GM23338 (cell line): ENCODE measurements at regions not wholly inside any gene's neighbourhood (a gene's known extent, or its start where the extent isn't known, plus 50 kb on each side); places are given as distances from the start of the nearest gene placed in this dataset.

Experiments
- ATAC-seq: fragments of 200-7000 bp; cut with Tn5 transposase; 3 replicates; pipeline ENCODE4 v1.9.1; 2020
- DNase-seq: peaks from one replicate; pipeline ENCODE4 v3.0.0-alpha.2; 2015; ENCODE audit warnings: low spot score
- H2AFZ ChIP-seq: fragments of 200-600 bp; sonication (generic); 2 replicates; pipeline ENCODE4 v1.8.0; 2016; ENCODE audit warnings: antibody characterized with exemption, mild to moderate bottlenecking, moderate library complexity
- H3F3A ChIP-seq: fragments of 200-600 bp; sonication (generic); replicated peaks from 2 replicates; pipeline ENCODE4 v1.8.0; 2017; ENCODE audit warnings: antibody characterized with exemption, mixed run types, low read depth
- H3K27ac ChIP-seq: fragments of 200-600 bp; sonication (generic); 2 replicates; pipeline ENCODE4 v1.6.1; 2016; ENCODE audit warnings: low read depth
- H3K27me3 ChIP-seq: fragments of 200-600 bp; sonication (generic); 2 replicates; pipeline ENCODE4 v1.8.0; 2016; ENCODE audit warnings: mild to moderate bottlenecking, mixed run types, moderate library complexity; ENCODE audit not compliant: insufficient read depth
- H3K36me3 ChIP-seq: fragments of 200-600 bp; sonication (generic); 2 replicates; pipeline ENCODE4 v1.8.0; 2016; ENCODE audit warnings: mild to moderate bottlenecking; ENCODE audit not compliant: insufficient read depth
- H3K4me1 ChIP-seq: fragments of 200-600 bp; sonication (generic); 2 replicates; pipeline ENCODE4 v1.8.0; 2016; ENCODE audit warnings: mild to moderate bottlenecking, moderate library complexity; ENCODE audit not compliant: insufficient read depth
- H3K4me2 ChIP-seq: fragments of 200-600 bp; sonication (generic); 2 replicates; pipeline ENCODE4 v1.7.1; 2017; ENCODE audit warnings: mixed run types
- H3K4me3 ChIP-seq: fragments of 200-600 bp; sonication (generic); 2 replicates; pipeline ENCODE4 v1.6.1; 2016; ENCODE audit warnings: mixed run types
- H3K79me2 ChIP-seq: fragments of 200-600 bp; sonication (generic); replicated peaks from 2 replicates; pipeline ENCODE4 v1.8.0; 2017; ENCODE audit warnings: mild to moderate bottlenecking; ENCODE audit not compliant: insufficient read depth
- H3K9me2 ChIP-seq: fragments of 200-600 bp; sonication (generic); 2 replicates; pipeline ENCODE4 v1.8.0; 2017; ENCODE audit not compliant: insufficient read depth
- H4K20me1 ChIP-seq: fragments of 200-600 bp; sonication (generic); replicated peaks from 2 replicates; pipeline ENCODE4 v1.8.0; 2017; ENCODE audit warnings: mild to moderate bottlenecking; ENCODE audit not compliant: insufficient read depth
- H3K27ac Mint-ChIP-seq: 2 replicates; pipeline ENCODE4 v1.8.0; 2020; ENCODE audit warnings: inconsistent platforms, mild to moderate bottlenecking, moderate library complexity, mixed read lengths
- H3K27me3 Mint-ChIP-seq: 3 replicates; pipeline ENCODE4 v1.8.0; 2022; ENCODE audit warnings: low read depth, mild to moderate bottlenecking, moderate library complexity, mixed read lengths, inconsistent platforms; ENCODE audit not compliant: insufficient read depth, poor library complexity
- H3K36me3 Mint-ChIP-seq: 3 replicates; pipeline ENCODE4 v1.8.0; 2021; ENCODE audit warnings: low read depth, mild to moderate bottlenecking, inconsistent platforms, moderate library complexity, mixed read lengths
- H3K4me1 Mint-ChIP-seq: 3 replicates; pipeline ENCODE4 v1.8.0; 2020; ENCODE audit warnings: mild to moderate bottlenecking, inconsistent platforms, mixed read lengths
- H3K4me3 Mint-ChIP-seq: 3 replicates; pipeline ENCODE4 v1.8.0; 2021; ENCODE audit warnings: moderate library complexity, mild to moderate bottlenecking, inconsistent platforms, mixed read lengths
- H3K9me3 Mint-ChIP-seq: 3 replicates; pipeline ENCODE4 v1.8.0; 2020; ENCODE audit warnings: moderate library complexity, mild to moderate bottlenecking, inconsistent platforms, mixed read lengths
- CREB1 ChIP-seq: fragments of 250-450 bp; sonication (Bioruptor Pico); IDR thresholded peaks from 2 replicates; pipeline ENCODE4 v1.5.0; 2020; ENCODE audit warnings: low read depth, mild to moderate bottlenecking, moderate library complexity
- CTCF ChIP-seq, 2 experiments: fragments of 200-600 bp in 1 of 2; sonication (generic) in 1 of 2; conservative IDR thresholded peaks; 2 replicates each; pipeline versions ENCODE4 v1.5.1 to v1.6.1; 2016 to 2017; ENCODE audit warnings: antibody characterized with exemption in 2 of 2, low read depth in 2 of 2, mild to moderate bottlenecking in 2 of 2, moderate library complexity in 1 of 2
- EZH2 ChIP-seq: fragments of 200-600 bp; sonication (generic); IDR thresholded peaks from one replicate; pipeline ENCODE4 v1.8.0; 2017; ENCODE audit warnings: antibody characterized with exemption, mild to moderate bottlenecking, low read depth; ENCODE audit not compliant: unreplicated experiment
- EZH2phosphoT487 ChIP-seq: fragments of 200-600 bp; sonication (generic); IDR thresholded peaks from one replicate; pipeline ENCODE4 v1.8.1; 2018; ENCODE audit warnings: antibody characterized with exemption; ENCODE audit not compliant: unreplicated experiment
- JUNB ChIP-seq: IDR thresholded peaks from one replicate; pipeline ENCODE4 v1.6.1; 2016; ENCODE audit warnings: antibody characterized with exemption; ENCODE audit not compliant: unreplicated experiment
- NANOG ChIP-seq: IDR thresholded peaks from 2 replicates; pipeline ENCODE4 v1.6.1; 2016; ENCODE audit warnings: antibody characterized with exemption, borderline replicate concordance
- POLR2AphosphoS5 ChIP-seq: IDR thresholded peaks from 2 replicates; pipeline ENCODE4 v1.6.1; 2016; ENCODE audit warnings: antibody characterized with exemption, low read depth
- STAT1 ChIP-seq: IDR thresholded peaks from one replicate; pipeline ENCODE4 v1.6.1; 2016; ENCODE audit warnings: antibody characterized with exemption; ENCODE audit not compliant: unreplicated experiment
- ZNF114 ChIP-seq: fragments of 250-450 bp; sonication (Bioruptor Pico); IDR thresholded peaks from 2 replicates; pipeline ENCODE4 v1.5.0; 2020; ENCODE audit warnings: mild to moderate bottlenecking, moderate library complexity
- ZNF331 ChIP-seq: fragments of 250-450 bp; sonication (Bioruptor Pico); IDR thresholded peaks from 2 replicates; pipeline ENCODE4 v1.5.0; 2020; ENCODE audit warnings: low read depth, mild to moderate bottlenecking, moderate library complexity
- TF ChIP-seq, protein P1 (sequence below): fragments of 250-450 bp; sonication (Bioruptor Pico); IDR thresholded peaks from 2 replicates; pipeline ENCODE4 v1.5.0; 2020; ENCODE audit warnings: mild to moderate bottlenecking, moderate library complexity
- TF ChIP-seq, protein P2 (sequence below): IDR thresholded peaks from one replicate; pipeline ENCODE4 v1.6.1; 2018; ENCODE audit warnings: antibody characterized with exemption; ENCODE audit not compliant: unreplicated experiment
- TF ChIP-seq, protein P3 (sequence below): IDR thresholded peaks from 2 replicates; pipeline ENCODE4 v1.6.1; 2016; ENCODE audit warnings: antibody characterized with exemption

GRCh38 chr6:41450581-41450980, 95.6 kb upstream of the FOXP4 start:
- H4K20me1 ChIP-seq = no peaks in the 10 kb centered on the region
- H3K4me3 ChIP-seq = no peak overlapping the region
- Mint-ChIP-seq H3K27ac (no peak overlapping the region), H3K9me3 (no peaks in the 10 kb centered on the region; the same call in 2 of the 3 replicates), H3K4me3 (no peak overlapping the region), H3K27me3 (peaks cover 23% of the 10 kb centered on the region), H3K36me3 (no peaks in the 10 kb centered on the region; the same call in 2 of the 3 replicates), H3K4me1 (peaks cover 26% of the 10 kb centered on the region)
- H3K9me2 ChIP-seq = no peaks in the 10 kb centered on the region
- no peak for TF ChIP-seq CTCF (conservative IDR thresholded peaks at IDR 0.05; ENCODE audit: low read depth in 2 of 2)
- TF ChIP-seq POLR2AphosphoS5 = no peak
- TF ChIP-seq, protein P1, sequence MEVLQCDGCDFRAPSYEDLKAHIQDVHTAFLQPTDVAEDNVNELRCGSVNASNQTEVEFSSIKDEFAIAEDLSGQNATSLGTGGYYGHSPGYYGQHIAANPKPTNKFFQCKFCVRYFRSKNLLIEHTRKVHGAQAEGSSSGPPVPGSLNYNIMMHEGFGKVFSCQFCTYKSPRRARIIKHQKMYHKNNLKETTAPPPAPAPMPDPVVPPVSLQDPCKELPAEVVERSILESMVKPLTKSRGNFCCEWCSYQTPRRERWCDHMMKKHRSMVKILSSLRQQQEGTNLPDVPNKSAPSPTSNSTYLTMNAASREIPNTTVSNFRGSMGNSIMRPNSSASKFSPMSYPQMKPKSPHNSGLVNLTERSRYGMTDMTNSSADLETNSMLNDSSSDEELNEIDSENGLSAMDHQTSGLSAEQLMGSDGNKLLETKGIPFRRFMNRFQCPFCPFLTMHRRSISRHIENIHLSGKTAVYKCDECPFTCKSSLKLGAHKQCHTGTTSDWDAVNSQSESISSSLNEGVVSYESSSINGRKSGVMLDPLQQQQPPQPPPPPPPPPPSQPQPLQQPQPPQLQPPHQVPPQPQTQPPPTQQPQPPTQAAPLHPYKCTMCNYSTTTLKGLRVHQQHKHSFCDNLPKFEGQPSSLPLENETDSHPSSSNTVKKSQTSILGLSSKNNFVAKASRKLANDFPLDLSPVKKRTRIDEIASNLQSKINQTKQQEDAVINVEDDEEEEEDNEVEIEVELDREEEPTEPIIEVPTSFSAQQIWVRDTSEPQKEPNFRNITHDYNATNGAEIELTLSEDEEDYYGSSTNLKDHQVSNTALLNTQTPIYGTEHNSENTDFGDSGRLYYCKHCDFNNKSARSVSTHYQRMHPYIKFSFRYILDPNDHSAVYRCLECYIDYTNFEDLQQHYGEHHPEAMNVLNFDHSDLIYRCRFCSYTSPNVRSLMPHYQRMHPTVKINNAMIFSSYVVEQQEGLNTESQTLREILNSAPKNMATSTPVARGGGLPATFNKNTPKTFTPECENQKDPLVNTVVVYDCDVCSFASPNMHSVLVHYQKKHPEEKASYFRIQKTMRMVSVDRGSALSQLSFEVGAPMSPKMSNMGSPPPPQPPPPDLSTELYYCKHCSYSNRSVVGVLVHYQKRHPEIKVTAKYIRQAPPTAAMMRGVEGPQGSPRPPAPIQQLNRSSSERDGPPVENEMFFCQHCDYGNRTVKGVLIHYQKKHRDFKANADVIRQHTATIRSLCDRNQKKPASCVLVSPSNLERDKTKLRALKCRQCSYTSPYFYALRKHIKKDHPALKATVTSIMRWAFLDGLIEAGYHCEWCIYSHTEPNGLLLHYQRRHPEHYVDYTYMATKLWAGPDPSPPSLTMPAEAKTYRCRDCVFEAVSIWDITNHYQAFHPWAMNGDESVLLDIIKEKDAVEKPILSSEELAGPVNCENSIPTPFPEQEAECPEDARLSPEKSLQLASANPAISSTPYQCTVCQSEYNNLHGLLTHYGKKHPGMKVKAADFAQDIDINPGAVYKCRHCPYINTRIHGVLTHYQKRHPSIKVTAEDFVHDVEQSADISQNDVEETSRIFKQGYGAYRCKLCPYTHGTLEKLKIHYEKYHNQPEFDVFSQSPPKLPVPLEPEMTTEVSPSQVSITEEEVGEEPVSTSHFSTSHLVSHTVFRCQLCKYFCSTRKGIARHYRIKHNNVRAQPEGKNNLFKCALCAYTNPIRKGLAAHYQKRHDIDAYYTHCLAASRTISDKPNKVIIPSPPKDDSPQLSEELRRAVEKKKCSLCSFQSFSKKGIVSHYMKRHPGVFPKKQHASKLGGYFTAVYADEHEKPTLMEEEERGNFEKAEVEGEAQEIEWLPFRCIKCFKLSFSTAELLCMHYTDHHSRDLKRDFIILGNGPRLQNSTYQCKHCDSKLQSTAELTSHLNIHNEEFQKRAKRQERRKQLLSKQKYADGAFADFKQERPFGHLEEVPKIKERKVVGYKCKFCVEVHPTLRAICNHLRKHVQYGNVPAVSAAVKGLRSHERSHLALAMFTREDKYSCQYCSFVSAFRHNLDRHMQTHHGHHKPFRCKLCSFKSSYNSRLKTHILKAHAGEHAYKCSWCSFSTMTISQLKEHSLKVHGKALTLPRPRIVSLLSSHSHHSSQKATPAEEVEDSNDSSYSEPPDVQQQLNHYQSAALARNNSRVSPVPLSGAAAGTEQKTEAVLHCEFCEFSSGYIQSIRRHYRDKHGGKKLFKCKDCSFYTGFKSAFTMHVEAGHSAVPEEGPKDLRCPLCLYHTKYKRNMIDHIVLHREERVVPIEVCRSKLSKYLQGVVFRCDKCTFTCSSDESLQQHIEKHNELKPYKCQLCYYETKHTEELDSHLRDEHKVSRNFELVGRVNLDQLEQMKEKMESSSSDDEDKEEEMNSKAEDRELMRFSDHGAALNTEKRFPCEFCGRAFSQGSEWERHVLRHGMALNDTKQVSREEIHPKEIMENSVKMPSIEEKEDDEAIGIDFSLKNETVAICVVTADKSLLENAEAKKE = no peak
- no peak for TF ChIP-seq EZH2
- no peak for TF ChIP-seq ZNF331 (CRISPR knock-in tag)
- TF ChIP-seq CREB1 (CRISPR knock-in tag) = no peak
- no peak for TF ChIP-seq JUNB
- TF ChIP-seq NANOG = no peak
- no peak for TF ChIP-seq EZH2phosphoT487
- TF ChIP-seq, protein P2, sequence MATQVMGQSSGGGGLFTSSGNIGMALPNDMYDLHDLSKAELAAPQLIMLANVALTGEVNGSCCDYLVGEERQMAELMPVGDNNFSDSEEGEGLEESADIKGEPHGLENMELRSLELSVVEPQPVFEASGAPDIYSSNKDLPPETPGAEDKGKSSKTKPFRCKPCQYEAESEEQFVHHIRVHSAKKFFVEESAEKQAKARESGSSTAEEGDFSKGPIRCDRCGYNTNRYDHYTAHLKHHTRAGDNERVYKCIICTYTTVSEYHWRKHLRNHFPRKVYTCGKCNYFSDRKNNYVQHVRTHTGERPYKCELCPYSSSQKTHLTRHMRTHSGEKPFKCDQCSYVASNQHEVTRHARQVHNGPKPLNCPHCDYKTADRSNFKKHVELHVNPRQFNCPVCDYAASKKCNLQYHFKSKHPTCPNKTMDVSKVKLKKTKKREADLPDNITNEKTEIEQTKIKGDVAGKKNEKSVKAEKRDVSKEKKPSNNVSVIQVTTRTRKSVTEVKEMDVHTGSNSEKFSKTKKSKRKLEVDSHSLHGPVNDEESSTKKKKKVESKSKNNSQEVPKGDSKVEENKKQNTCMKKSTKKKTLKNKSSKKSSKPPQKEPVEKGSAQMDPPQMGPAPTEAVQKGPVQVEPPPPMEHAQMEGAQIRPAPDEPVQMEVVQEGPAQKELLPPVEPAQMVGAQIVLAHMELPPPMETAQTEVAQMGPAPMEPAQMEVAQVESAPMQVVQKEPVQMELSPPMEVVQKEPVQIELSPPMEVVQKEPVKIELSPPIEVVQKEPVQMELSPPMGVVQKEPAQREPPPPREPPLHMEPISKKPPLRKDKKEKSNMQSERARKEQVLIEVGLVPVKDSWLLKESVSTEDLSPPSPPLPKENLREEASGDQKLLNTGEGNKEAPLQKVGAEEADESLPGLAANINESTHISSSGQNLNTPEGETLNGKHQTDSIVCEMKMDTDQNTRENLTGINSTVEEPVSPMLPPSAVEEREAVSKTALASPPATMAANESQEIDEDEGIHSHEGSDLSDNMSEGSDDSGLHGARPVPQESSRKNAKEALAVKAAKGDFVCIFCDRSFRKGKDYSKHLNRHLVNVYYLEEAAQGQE = no peak
- no peak for TF ChIP-seq ZNF114 (CRISPR knock-in tag)
- TF ChIP-seq, protein P3, sequence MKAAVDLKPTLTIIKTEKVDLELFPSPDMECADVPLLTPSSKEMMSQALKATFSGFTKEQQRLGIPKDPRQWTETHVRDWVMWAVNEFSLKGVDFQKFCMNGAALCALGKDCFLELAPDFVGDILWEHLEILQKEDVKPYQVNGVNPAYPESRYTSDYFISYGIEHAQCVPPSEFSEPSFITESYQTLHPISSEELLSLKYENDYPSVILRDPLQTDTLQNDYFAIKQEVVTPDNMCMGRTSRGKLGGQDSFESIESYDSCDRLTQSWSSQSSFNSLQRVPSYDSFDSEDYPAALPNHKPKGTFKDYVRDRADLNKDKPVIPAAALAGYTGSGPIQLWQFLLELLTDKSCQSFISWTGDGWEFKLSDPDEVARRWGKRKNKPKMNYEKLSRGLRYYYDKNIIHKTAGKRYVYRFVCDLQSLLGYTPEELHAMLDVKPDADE = no peak
- TF ChIP-seq STAT1 = no peak
- no peak overlapping the region for H2AFZ ChIP-seq
- H3K4me1 ChIP-seq = peaks cover 4% of the 10 kb centered on the region
- H3K27me3 ChIP-seq = peaks cover 20% of the 10 kb centered on the region
- no peak overlapping the region for H3K27ac ChIP-seq
- H3K4me2 ChIP-seq = no peak overlapping the region
- H3K36me3 ChIP-seq = no peaks in the 10 kb centered on the region
- ATAC-seq (no peak), DNase-seq (no peak)
- 0 out of 2 replicates have a peak, but pooled peaks cover 1% of the 10 kb centered on the region for H3F3A ChIP-seq
- no peaks in the 10 kb centered on the region for H3K79me2 ChIP-seq
